ENCODE measurements at regions not wholly inside any gene's neighbourhood (a gene's known extent, or its start where the extent isn't known, plus 50 kb on each side); places are given as distances from the start of the nearest gene placed in this dataset.

DNA sequence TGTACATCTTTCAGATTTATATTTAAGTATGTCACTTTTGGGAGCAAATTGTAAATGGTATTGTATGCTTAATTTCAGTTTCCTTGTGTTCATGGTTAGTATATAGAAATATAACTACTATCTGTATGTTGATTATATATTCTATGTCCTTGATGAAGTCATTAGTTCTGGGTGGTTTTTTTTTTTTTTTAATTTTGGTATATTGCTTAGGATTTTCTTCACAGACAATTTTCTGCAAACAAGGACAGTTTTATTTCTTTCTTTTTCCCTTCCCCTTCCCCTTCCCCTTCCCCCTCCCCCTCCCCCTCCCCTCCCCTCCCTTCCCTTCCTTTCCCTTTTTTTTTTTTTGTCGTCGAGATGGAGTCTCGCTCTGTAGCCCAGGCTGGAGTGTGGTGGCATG lies 430.0 kb downstream of the TYW1 start:
- DNase-seq: no peak

DNA sequence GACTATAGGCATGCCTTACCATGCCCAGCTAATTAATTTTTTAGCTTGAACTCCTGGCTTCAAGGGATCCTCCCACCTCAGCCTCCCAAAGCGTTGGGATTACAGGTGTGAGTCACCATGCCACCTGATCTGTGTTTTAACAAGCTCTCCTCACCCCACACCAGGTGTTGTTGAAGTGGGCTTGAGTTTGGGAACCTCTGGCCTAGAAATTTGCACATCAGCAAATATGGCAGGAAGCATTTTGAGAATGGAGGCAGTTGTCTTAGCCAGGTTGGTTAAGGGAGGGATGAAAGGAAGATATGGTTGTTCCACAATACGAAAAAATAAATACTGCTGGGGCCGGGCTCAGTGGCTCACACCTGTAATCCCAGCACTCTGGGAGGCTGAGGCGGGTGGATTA lies 433.1 kb downstream of the TYW1 start:
- DNase-seq: no peak

DNA sequence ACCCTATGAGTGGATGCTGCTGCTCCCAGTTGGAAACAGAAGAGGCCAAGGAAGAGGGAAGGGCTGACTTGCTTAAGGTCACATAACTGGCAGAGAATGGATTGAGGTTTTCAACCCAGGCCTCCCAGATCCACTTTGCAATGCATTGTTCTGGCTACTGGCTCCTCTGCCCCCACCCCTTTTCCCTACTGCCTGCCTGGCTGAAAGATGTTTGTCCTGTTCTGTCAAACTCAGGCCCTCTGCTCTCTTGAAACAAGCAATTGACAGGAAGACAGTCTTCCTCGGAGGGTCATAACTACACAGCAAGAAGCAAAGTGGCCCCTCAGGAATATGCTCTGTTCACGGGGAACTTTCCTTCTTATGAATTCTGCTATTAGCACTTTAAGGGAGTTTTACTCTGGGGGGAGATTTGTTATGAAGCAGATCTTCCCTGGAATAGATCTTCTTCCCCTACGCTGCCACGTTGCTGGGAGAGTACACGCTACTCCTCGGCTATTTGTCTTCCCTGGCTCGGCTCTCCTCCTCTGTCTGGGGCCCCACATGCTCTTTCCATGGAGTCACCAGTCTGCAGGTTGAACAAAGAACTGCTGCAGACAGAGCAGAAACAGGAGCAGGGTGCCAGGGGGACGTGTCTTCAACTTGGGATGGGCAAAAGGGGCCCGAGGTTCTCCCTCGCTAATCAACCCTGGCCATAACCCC lies 436.1 kb downstream of the TYW1 start:
- no peak for DNase-seq

DNA sequence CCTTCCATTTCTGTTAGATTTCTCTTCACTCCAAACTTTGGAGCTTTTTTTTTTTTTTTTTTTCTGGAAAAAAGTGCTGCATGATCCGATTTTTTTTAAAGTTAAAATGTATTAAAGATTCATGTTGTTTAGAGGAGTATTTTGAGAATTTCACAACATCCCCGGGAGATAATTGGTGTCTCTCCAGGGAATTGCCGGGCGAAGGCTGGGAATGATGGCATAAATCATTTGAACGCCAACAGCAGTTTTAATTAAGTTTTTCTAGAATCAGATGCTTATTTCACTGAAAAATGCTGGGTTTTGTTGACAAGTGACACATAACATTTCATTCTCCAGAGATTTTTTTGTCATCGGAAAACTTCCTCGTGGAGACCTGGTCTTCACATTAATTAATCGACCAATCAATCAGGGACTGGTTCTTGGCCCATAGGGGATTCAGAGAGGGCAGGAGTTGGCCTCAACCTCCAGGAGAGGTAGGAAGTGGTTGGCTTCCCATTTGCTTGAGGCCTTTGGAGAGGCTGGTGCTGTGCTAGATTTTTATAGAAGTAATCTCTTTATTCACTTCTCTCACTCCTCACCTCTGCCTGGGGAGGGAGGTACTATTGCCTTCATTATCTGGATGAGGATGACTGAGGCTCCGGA lies 439.4 kb downstream of the TYW1 start:
- DNase-seq: no peak

DNA sequence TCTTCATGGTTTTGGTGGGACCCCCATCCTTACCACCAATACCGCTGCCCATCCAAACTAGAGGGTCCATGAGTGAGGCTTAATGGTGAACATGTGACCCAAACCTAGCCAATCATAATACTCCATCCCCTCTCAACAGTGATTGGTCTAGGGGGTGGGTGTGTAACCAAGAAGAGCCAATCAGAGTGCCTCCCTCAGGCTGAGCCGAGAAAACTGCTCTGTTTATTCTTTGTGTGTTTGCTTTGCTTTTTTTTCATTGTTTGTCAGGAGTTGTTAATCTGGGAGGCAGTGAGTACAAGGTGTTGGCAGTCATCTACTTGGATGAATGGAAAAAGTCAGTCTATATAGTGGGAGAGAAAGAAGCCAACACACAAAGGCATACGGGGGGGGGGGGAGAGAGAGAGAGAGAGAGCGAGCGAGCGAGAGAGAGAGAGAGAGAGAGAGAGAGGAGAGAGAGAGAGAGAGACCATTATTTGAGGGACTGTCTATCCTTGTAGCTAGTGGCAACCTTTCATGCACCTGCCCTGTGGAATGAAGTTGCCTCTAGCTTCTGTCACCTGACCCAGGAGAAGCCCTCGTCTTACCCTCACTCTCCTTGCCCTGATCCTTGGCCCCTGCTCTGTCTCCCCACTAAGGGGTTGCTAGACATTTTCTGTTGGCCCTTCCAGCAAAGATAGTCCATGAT lies 441.7 kb downstream of the TYW1 start:
- no peak for DNase-seq

DNA sequence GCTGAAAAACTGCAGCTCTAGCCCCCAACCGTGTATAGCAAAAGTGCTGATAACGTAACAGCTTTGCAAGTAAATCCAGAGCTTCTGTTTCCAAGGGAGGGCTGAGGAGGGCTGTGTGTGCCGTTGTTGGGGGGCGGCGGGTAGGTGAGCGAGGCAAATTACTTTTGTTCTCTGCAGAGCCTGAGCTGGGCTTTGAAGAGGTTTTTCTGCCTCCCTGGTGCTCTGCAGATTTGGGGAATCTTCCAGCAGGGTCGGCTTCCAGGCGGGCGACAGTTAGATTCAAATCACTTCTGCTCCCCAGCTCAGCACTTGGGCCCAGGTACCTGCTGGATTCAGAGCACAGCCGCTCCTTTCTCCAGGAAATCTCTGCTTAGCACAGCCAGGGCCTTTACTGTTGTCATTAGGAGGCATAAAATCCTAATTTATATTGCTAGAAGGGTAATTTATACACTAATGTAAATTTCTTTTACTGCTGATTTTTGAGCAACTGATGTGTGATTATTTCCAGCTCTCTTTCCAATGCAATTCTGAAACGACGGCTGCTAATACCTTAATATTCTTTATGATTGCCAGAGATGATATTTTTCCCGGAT lies 442.4 kb downstream of the TYW1 start:
- DNase-seq: no peak

DNA sequence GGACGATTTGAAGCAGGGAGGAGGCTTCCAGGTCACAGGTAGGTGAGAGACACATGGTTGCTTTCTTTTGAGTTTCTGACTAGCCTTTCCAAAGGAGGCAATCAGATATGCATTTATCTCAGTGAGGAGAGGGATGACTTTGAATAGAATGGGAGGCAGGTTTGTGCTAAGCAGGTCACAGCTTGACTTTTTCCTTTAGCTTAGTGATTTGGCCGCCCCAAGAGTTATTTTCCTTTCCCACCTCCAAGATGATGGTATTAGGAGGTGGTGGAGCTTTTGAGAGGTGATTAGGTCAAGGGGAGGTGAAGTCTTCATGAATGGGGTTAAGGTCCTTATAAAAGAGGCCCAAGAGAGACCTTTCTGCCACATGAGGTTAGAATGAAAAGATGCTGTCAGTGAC lies 443.7 kb downstream of the TYW1 start:
- no peak for DNase-seq

DNA sequence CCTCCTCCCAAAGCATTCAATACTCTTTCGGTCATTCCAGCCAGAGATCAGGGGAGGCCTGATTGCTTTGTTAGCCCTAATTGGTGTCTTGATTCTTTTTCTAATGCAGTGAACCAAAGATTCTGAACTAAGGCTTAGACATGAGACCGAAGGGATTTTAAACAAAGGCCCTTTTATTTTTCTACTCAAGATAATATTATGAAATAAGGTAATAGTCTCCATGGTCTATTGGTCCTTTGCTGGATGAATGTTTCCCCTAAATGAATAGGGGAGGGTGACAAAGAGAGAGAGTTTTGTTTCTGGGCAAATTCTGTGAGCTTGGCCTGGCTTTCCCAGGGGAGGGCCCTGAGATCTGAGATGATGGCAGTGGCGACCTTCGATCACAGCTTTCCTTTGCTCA lies 449.1 kb downstream of the TYW1 start:
- DNase-seq: no peak

DNA sequence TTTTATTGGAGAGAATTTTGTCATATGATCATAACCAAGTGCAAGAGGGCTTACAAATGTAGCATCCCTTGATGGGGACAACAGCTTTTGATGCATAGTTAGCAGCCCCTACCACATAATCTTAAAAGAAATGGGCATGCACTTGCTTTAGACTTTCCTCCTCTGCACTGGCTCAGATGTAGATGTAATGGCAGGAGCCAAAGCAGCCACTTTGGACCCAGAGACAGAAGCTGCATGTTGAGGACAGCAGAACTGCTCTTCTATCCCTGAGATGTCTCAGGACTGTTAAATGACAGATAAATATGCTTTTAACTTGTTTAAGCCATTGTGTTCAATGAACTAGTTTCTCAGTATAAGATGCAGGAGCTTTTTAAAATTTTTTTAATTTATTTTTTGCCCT lies 450.7 kb downstream of the TYW1 start:
- DNase-seq: no peak

DNA sequence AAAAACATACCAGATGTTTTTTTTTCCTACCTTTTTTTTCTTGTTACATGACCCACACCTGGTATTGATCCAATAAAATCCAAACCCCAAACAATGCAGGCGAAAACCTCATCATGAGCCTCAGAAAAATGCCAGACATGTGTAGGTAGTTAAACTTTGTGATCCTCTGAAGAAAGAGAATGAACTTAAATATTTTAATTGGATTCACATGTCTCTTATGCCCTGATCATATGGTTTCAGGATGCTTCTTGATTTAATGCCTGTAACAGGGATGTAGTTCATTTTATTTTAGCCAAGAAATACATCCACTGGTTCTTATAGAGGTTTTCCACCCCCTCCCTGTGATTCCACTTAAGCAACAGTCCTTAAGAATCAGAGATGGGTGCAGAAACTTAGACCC lies 451.6 kb downstream of the TYW1 start:
- no peak for DNase-seq

DNA sequence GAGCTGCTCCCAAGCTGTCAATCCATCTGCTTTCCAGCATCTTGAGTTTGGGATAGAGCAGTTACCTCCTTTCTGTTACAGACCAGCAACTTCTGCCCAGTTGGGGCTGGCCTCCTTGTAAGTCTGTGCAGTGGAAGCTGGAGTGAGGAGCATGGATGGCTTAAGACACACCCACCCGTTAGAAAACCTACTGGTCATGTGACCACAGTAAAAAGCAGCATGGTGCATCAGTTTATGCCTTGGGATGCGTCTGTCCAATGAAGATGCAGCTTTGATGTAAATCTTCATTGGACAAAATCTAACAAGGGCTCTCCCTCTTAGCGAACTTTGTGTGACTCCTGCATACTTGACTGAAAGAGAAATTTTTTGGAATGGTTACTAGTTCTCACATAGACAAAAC lies 453.5 kb downstream of the TYW1 start:
- no peak for DNase-seq

DNA sequence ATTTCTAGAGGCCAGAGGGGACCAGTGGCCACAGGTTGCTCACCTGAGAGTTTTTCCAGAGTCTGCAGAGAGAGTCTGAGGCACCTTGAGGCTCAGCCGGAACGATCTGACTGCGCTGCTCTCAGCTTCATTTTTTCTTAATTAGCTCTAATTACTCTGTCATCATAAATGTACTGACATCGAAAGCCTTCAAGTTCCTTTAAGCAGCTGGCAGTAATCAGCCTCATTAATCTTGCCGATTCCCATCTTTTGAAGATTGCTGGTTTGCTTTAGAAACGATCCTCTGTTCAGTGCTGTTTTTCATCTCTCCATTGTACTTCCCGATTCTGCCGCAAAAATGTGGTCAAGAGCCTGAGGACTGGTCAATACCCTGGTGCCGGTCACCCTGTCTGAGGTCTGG lies 454.7 kb downstream of the TYW1 start:
- no peak for DNase-seq

DNA sequence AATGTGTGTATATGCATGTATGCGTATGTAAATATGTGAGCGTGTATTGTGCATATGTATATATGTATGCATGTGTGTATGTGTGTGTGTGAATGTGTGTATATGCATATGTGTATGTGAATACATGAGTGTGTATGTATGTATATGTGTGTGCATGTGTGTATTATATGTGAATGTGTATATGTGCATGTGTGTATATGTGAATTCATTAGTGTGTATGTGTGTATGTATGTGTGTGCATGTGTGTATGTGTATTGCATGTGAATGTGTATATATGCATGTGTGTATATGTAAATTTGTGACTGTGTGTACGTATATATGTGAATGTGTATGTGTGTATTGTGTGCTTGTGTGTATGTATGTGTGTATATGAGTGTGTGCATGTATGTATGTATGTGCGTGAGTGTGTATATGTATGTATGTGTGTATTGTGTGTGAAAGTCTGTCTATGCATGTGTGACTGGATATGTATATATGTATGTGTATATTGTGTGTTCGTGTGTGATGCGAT lies 455.9 kb downstream of the TYW1 start:
- no peak for DNase-seq

DNA sequence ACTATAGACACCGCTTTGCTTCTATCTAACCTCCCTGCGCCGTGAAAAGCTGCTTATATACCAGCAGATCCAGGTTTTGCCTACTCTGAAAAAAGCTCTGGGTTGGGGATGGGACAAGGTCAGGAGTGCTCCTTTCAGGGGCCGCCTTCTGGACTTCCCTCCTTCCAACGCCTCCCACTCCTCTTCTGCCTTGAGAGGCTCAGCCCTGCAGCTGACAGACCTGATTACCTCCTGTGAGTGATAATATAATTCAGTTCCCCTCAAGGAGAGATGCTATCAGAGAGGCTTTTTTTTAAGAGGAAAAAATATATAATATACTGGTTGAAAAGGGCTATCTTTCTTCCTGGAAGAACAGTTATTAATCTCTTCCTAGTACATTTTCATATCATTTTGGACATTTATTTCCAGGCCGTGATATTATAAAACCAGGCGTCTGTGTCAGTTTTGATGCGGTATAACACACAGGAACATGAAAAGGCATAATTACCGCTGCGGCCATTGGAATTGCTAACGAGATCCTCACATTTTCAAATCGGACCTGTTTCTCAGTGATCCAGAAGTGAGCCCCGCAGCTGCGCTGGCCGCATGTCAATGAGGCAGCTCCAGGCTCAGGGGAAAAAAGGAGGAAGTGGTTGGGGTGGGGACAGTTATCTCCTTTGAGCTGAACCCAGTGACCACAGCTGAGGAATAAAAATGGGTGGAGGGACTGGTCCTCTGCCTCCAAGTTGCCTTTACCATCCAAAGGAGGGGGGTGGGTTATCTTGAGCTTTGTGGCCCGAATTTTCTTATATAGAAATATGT lies 457.1 kb downstream of the TYW1 start:
- no peak for DNase-seq

DNA sequence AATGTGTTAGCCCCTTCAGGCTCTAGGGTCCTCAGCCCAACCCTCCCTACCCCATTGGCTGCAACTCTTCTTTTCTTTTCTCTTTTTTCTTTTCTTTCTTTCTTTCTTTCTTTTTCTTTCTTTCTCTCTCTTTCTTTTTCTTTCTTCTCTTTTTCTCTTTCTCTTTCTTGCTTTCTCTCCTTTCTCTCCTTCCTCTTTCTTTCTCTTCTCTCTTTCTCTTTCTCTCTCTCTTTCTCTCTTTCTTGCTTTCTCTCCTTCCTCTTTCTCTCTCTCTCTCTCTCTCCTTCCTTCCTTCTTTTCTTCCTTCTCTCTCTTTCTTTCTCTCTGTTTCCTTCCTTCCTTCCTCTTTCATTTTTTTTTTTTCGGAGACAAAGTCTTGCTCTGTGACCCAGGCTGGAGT lies 458.9 kb downstream of the TYW1 start:
- no peak for DNase-seq

DNA sequence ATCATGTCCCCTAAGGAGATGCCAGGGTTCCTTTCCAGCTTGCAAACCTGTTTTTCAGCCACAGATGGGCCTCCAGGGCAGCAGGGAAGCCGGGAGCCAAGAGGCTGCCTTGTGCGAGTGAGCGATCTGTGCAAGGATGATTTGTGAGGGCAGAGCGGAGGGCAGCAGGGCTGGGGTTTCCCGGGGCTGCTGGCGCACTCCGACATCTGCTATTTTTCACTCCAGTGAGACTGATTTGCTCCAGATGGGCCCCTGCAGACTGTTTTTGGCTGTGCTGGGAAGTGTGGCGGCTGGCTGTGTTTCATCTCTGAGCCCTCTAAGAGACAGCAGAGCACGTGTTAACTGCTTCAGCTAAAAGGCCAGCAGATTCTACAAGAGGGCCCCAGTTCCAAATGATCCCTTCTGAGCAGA lies 466.2 kb downstream of the TYW1 start:
- DNase-seq: no peak

DNA sequence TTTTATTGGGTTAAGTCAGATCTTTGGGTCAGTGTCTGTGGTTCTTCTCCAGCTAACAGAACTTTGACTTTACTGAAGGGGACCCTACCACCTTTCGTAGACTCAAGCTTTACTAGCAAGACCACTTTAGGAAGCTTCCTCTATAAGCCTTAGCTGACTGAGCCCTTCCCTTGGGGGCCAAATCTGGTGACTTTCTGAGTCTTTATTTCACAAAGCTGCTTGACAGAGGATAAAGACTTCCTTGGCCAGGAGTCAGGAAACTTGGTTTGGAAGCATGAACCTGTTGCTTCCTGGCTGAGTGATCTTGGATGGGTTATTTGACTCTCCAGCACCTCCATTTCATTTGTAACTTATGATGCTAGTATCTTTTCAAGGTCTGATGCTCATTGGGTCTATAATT lies 466.7 kb downstream of the TYW1 start:
- DNase-seq: no peak

DNA sequence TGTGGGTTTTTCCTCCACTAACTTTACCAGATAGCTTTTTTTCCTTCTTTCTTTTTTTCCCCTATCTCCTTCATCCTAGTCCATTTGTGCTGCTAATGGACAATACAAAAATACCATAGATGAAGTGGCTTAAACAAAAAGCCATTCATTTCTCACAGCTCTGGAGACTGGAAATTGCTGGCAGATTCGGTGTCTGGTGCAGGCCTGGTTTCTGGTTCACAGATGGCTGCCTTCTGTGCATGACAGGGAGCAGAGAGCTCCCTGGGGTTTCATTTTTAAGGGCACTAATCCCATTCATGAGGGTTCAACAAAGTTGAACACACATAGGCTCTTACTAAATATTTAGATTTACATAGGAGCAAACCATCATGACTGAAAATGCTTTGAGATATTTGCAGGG lies 467.4 kb downstream of the TYW1 start:
- DNase-seq: no peak

DNA sequence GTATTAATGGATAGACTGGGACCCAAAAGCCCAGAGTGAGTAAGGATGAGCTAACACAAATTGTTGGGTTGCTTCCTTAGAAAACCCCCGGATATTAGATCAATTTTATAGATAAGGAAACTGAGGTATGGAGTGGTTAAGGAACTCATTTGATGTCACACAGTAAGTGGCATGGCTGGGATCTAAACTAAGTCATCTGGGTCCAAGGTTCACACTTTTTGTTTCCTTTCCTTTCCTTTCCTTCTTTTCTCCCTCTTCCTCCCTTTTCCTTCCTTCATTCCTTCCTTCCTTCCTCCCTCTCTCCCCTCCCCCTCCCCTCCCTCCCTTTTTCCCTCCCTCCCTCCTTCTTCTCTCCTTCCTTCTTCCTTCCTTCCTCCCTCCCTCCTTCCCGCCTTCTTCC lies 469.5 kb downstream of the TYW1 start:
- DNase-seq: no peak

DNA sequence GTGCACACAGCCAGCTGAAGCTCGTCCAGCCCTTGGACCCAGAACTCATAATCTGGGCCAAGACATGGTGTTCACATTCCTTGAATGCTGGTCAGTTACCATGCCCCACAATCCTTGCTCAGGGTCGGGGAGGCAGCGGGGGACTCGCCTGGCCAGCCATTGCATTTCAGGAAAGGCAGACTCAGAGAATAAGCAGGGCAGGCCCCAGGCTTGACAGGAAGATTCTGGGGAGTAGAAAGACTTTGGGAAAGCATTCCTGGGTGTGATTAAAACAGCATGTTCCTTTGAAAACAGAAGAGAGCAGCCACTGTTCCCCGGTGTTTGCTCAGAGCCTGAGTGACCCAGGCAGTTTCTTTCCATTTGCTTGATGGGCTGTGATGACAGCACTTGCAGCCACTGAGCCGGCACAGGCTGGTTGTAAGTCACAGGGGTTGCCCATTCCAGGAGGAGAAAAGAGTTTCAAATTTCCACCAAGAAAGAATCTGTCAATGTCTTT lies 473.7 kb downstream of the TYW1 start:
- no peak for DNase-seq

DNA sequence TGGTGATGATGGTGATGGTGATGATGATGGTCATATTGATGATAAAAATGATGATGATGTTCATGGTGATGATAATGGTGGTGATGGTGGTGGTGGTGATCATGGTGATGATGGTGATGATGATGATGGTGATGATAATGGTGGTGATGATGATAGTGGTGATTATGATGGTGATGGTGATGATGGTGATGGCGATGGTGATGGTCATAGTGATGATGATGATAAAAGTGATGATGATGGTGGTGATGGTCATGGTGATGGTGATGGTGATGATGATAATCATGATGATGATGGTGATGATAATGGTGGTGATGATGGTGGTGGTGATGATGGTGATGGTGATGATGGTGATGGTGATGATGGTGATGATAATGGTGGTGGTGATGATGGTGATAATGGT lies 478.7 kb downstream of the TYW1 start:
- DNase-seq: no peak

DNA sequence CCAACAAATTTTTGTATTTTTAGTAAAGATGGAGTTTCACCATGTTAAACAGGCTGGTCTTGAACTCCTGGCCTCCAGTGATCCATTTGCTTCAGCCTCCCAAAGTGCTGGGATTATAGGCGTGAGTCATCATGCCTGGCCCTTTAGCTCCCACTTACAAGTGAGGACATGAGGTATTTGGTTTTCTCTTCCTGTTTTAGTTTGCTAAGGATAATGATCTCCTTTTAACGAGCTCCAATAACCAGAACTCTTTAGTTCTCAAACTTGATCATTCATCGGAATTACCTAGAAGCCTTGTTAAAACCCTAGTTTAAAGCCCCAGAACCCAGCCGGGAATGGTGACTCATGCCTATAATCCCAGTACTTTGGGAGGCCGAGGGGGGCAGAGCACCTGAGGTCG lies 481.4 kb downstream of the TYW1 start:
- no peak for DNase-seq

DNA sequence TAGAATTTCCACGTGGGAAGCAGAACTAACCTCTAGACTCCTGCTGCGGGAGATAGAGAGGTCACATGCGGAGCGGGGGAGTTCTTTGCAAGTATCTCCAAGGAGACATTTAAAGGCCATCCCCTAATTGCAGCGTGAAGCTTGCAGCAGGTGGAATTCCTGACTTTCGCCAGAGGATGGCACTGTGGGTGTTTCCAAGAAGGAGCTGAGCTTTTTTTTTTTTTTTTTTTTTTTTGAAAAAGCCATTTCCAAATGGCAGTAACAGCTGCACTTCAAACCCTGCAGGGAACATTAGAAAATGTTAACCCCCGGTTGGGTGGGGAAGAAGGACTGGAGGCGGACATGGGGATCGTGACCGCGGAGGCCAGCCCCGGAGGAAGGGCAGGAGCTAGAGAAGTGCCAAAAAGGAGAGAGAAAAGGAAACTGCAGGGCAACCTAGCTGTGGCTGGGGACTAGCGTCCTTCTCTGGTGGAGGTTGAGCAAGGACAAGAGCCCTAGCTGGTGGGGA lies 487.7 kb downstream of the TYW1 start:
- peak; percentile 79 for DNase-seq

Data from NCI-H345 (cell line).